HG03045 (cell line): ENCODE measurements at regions not wholly inside any gene's neighbourhood (a gene's known extent, or its start where the extent isn't known, plus 50 kb on each side); places are given as distances from the start of the nearest gene placed in this dataset.
"Not testable (repeated sequence)": the region's sequence is repeated elsewhere in the genome, so short reads cannot be mapped to it uniquely, and the experiment has no call there.

Source experiments
- ATAC-seq: cut with Tn5 transposase; IDR thresholded peaks from one replicate; pipeline ENCODE4 v1.9.1; 2021; ENCODE audit warnings: mild to moderate bottlenecking, moderate library complexity; ENCODE audit not compliant: unreplicated experiment

DNA sequence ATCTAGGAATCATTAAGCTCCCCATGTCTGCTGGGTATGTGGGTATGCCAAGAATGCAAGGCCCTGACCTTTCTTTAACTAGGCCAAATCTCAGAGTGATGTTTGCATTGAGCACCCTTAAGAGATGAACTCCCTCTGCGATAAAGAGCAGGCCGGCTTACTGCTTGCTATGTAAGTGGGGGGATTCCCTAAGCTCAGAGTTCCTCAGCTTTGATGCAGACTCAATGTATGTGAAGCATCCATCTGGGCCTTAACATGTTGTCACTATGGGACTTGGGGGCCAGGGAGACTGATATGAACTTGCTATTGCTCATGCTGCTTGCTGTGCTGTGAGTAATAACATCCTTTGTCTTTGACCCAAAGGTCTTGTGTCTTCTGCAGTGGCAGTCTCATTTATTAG is 149.7 kb downstream of the C12orf75 start:
- ATAC-seq, result no peak

- no peak for ATAC-seq
Observed at GRCh38 chr12:105481392-105482300, 151.2 kb downstream of the C12orf75 start.

GRCh38 chr12:105482951-105483350 is 152.5 kb downstream of the C12orf75 start:
- no peak for ATAC-seq

DNA sequence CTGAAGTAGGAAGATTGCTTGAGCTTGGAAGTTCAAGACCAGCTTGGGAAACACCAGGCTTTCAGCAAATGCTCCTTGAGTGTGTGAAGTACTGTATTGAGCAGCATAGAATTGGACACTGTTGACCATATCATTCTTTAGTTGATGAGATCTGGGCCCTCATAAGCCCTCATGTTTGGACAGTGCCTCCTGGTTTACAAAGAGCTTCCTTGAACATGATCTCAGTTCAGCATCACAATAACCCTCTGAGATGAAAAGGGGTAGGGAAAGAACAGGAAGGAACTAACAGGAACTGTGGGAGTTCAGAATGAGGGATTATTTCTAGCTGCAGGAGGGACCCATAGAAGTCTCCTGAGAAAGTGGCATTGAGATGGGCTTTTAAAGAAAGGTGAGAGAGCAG is 153.2 kb downstream of the C12orf75 start:
- no peak for ATAC-seq

- ATAC-seq, result no peak
Observed at GRCh38 chr12:105485321-105485910, 154.9 kb downstream of the C12orf75 start.

GRCh38 chr12:105485921-105486320 is 155.4 kb downstream of the C12orf75 start:
- no peak for ATAC-seq

DNA sequence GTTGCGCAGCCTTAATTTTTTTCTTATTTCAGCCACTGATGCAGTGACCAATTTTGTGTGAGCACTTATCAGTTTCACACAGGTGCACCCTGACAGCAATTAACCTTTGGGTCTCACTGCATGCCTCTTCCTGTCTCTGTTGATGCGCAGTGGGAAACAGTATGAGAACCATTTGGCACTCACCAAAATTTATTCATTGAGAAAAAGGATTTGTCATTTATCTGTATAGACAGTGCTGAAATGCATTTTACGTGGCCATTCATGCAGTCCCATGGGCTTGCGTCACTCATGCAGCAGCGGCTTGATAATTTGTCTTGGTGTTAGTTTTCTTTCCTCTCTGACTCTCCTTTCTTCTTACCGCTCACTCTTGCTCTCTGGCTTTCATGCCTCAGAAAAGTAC is 157.5 kb downstream of the C12orf75 start:
- ATAC-seq, result no peak

- no peak for ATAC-seq
Observed at GRCh38 chr12:105492591-105493545, 162.4 kb downstream of the C12orf75 start.

DNA sequence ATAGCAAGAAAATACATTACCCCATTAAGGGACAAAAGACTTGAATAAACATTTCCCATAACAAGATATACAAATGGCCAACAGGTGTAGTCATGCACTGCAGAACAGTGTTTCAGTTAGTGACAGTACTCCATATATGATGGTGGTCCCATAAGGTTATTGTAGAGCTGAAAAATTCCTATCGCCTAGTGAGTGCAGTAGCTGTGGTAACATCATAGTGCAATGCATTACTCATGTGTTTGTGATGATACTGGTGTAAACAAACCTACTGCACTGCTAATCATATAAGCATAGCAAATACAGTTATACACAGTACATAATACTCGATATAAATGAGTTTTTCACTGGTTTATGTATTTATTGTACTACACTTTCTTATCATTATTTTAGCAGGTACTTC is 168.7 kb downstream of the C12orf75 start:
- ATAC-seq, result no peak

GRCh38 chr12:105500676-105501075 is 170.2 kb downstream of the C12orf75 start:
- not testable (repeated sequence) for ATAC-seq

DNA sequence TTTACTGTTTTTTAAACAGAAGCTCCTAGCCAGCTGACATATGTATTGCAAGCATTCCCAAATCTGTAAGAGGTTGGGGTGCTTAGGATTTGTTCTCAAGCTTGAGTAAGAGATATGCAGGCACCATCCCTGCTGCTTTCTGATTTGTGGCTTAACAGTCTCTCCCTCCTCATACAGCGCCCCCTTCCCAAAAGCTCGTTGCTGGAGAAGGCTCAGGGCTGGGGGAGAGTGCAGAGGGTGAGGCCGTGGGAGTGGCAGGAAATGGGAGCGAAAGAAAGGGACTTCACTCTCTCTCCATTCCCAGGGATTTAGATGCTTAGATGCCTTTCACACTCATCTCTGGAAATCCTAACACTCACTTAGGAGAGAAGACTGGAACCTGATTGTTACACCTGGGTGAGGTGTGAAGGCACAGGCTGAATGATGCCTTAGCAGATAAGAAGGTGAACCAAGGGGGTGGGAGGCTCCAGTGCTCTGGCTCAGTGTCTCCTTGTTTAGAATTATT is 172.0 kb downstream of the C12orf75 start:
- no peak for ATAC-seq

GRCh38 chr12:105503619-105504018 is 173.1 kb downstream of the C12orf75 start:
- ATAC-seq, result no peak

DNA sequence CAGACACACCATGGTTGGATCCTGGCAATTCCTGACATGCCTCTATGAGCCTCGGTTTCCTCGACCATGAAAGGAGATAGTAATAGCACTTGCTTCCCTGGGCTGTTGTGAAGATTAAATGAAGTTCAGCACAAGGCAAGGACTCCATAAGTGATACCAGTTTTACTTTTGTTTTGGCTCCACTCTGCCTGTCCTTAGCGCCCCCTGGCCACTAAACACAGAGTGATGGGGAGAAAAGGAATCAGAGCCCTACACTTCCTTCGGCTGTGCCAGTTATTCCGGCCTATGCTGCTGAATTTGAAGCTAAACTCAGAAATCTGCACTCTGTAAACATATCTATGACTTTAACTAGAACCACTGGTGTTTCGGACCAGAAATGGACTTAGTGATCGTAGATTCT is 173.8 kb downstream of the C12orf75 start:
- ATAC-seq, result no peak

DNA sequence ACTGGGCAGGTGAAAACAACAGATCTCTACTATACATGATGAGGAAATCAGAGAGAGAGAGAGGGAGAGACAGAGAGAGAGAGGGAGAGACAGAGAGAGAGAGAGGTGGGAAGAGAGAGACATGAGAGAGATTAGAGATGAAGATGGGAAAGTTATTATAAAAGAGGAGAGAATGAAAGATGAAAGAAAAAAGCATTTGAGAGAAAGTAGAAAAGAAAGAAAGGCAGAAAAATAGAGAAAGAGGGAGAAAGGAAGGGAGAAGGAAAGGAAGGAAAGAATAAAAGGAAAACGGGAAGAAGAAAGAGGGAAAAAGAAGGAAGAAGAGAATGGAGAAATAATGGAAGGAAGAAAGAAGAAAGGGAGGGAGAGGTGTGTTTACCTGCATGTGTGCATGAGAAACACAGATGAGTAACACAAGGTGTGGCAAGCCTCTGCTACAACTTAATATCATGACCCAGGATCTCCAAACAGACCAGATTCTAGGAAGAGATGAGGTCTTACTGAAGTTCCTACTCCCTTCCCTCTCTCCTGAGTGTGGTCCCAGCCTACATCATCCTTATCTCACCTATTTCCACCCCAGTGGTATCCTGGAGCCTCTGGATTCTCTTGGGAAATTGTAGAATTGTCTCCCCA is 176.3 kb downstream of the C12orf75 start:
- ATAC-seq, result no peak

- no peak for ATAC-seq
Observed at GRCh38 chr12:105507311-105508038, 177.0 kb downstream of the C12orf75 start.

- ATAC-seq, result no peak
Observed at GRCh38 chr12:105508096-105508495, 177.6 kb downstream of the C12orf75 start.

DNA sequence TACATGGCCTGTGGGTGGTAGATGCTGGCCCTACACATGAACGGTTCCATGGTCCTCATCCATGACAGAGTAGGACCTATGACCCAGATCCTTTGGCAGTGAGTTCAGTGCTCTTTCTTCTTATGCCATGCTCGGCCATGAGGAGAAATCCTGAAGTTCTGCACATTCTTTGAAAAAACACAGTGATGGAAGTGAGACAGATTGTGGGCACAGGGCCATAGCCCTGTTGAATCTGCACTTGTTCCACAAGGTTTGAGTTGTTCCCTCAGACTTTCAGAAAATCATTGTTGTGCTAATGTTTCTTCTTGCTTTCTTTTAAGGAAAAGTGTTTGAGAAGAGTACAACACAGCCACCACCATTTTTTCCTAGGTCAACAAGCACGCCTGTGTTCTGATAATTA is 180.0 kb downstream of the C12orf75 start:
- no peak for ATAC-seq

DNA sequence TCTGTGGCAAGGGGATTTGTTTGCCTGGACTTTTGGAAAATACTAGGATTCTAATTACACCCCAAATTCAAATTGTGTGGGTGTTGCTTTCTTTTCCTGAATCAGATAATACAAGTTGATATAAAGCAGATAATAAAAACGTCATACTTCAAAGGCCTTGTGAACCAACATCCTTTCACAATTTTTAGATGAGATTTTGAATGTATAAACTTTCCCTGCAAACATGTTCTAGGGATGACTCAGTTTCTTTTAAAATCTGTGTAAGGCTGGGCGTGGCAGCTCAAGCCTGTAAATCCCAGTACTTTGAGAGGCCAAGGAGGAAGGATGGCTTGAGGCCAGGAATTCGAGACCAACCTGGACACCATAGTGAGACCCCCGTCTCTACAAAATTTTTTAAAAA is 182.4 kb downstream of the C12orf75 start:
- not testable (repeated sequence) for ATAC-seq

DNA sequence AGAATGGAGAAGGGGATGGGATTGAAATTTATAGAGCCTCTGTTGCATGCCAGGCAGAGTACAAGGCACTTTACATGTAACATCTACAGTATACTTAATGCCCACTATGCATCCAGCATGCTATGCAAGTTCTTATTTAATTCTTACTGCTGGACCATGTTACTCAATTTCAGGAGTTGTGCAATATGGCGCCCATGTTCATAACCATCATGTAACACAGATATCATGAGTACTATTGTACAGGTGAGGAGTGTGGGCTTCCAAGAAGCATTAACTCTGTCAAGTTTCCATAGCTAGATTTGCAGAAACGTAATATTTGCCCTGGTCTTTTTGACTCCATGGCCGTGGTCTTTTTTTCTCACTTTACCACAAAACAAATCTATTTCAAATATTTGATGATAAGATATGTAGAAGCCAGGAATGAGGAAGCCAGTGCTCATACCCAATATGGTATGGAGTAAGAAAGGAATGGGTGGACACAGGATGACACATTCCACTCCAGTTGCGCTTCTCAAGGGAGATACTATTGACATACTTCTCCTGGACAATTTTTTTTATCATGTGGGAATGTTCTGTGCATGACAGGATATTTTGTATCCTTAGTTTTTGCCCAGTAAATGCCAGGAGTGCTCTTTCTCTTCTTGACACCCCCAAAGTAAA is 191.8 kb downstream of the C12orf75 start:
- no peak for ATAC-seq
